HG02610 (cell line): ENCODE measurements at regions not wholly inside any gene's neighbourhood (a gene's known extent, or its start where the extent isn't known, plus 50 kb on each side); places are given as distances from the start of the nearest gene placed in this dataset.
"Not testable (repeated sequence)": the region's sequence is repeated elsewhere in the genome, so short reads cannot be mapped to it uniquely, and the experiment has no call there.

Experiments
- ATAC-seq: cut with Tn5 transposase; IDR thresholded peaks from one replicate; pipeline ENCODE4 v1.9.1; 2021; ENCODE audit warnings: mild to moderate bottlenecking, moderate library complexity; ENCODE audit not compliant: unreplicated experiment

DNA sequence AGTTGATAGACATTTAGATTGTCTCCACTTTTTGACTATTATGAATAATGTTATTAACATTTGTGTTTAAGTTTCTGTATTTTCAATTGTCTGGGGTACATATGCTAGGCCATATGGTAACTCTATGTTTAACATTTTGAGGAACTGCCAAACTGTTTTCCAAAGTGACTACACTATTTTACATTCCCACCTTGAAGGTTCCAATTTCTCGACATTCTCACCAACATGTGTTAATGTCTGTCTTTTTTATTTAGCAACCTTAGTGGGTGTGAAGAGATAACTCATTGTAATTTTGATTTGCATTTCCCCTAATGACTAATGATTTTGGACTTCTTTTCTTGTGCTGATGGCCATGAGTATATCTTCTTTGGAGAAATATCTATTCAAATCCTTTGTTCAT, 832.4 kb downstream of the DNAJB9 start:
- ATAC-seq, result no peak

DNA sequence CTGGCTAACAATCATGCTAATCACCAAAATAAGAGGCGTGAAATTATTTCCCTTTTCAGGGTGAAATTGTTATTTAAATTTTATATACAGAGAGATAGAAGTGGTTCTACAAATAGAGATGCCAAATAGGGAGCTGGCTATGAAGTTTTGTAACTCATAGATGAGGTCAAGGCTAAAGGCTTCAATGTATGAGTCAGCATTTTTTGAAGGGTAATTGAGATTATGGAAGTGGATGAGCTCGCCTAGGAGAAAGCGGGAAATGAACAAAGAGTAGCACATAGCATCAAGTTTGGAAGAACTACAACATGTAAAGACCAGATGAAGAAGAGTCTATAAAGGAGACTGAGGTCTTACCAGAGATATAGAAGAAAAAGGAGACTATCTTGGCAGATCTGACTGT, 838.1 kb downstream of the DNAJB9 start:
- no peak for ATAC-seq

DNA sequence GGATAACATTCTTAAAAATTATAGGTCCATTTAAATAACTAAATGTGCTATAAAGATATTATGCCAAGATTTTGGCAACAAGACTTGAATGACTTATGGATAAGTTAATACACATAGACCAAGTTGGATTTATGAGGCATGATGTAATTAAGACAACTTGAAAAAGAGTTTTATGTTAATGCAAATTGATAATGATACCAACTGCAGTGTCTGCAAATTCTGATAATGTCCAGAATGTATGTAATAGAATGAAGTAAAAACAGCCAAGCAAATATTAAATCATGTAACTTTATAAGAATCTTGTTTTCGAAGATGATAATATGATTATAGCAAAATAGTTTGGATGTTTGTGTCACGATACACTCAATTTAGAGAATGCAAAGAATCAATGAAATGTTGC, 868.3 kb downstream of the DNAJB9 start:
- no peak for ATAC-seq

DNA sequence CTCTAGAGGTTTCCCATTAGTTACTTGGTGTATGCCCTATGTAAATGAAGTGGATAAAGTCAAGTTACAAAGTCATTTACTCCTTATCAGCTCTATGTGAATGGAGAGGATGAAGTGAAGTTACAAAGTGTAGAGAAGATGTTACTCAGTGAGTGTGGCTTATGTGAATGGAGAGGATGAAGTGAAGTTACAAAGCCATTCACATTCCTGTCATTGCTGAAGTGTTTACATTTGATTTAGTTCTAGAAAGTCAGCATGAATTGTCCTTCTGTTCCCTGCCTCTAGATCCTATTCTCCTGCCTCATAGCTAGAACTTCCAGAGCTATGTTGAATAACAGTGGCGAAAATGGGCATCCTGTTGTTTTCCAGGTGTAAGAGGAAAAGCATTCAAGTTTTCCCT, 880.1 kb downstream of the DNAJB9 start:
- no peak for ATAC-seq

DNA sequence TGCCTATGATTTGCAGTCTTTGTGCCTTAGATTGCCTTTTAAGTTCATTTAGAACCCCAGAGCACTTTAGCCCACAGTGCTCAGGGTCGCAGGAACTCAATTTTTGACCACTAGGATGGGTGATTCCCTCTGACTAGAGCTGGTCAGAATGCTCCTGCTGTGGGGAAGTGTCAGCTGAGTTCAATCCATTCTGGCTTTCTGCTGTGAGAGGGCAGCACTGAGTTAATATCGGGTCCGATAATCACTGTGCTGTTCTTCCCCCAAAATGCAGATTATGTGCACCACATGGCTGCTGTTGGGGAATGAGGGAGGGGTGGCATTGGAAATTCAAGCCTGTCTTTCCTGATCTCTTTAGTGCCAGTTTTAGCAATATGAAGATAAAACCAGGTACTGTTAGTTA, 886.4 kb downstream of the DNAJB9 start:
- no peak for ATAC-seq

DNA sequence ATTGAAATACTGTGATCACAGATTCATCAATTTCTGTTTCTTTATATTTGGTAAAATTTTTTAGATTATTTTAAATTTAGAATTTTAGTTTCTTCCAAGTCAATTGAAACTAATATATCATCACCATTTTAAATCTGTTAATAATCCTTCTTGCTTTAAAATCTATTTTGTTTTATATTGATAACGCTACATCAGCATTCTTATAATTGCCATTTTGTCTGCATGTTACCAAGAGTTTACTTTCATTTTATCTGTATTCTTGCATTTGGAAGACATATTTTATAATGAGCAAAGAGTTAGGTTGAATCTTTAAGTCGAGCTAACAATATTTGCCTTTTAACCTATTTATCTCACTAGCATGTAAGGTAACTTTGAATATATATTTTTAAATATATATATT, 890.6 kb downstream of the DNAJB9 start:
- ATAC-seq, result no peak

DNA sequence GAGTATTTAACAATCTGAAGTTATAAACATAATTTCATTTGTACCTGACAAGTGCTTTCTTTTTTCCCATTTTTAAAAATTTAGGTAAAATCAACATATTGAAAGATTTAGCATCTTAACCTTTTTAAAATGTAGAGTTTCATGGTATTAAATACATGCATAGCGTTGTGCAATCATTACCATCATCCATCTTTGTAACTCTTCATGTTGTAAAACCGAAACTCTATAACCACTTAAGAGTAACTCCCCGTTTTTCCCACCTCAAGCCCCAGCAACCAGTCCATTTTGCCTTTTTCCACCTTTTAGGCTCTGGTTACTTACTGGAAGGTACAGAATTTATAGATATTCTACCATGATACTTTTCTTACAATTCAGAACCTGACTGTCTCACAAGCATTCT, 892.5 kb downstream of the DNAJB9 start:
- no peak for ATAC-seq

DNA sequence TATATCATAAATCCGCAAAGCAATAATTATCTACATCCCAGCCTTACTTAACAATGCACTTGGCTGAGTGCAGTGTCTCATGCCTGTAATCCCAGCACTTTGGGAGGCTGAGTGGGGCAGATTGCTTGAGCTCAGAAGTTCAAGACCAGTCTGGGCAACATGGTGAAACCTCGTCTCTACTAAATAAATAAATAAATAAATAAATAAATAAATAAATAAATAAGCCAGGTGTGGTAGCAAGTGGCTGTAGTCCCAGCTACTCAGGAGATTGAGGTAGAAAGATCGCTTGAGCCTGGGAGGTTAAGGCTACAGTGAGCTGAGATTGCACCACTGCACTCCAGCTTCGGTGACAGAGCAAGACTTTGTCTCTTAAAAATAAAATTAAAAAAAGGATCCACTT, 898.1 kb downstream of the DNAJB9 start:
- not testable (repeated sequence) for ATAC-seq

DNA sequence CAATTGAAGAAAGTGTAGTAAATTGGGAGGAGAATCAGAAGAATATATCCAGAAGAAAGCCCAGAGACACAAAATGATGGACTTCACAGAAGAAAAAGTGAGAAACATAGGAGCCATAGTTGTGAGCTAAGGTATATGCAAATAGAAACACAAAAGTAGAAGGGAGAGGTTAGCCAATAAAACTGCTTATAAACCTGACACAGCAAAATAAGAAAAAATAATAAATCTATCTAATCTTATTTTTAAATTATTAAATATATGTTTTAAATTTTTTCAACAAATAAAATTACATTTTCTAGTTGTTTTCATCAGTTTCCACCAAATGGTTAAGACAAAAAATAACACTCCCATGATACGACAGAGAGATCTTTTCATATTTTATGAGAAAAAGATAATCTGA, 903.5 kb downstream of the DNAJB9 start:
- no peak for ATAC-seq

DNA sequence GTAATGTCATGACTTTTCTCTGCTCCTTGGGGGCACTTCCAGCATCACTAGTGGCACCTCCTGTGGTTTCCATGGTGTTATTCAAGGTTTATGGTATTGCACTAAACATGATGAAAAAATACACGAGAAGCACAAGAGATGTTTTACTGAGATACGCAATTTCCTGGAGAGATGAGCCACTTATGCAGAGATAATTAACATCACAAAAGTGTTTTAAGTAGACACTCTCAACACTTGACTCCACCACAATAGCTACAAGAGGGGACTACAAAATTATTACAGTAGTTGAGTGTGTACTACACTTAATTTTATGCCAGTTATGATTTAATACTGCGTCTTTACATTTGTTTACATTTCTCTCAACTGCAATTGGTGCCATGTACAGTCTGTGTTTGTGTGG, 906.7 kb downstream of the DNAJB9 start:
- no peak for ATAC-seq

DNA sequence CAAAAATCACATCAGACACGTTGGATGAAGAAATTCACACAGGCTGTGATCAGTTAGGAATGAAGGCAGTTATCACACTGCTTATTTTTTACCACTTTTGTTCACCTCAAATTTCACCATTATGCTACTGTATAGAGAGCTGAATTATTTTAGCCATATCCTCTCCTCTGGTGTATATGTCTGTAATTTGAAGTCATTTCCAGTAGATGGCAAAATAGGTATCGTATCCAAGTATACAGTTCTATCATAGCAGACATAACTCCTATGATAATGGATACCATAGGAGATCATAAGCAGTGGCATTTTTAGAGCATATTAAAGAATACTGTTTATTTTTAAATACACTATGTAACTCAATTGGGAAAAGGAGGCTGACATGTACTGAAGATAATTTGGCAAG, 909.7 kb downstream of the DNAJB9 start:
- no peak for ATAC-seq

DNA sequence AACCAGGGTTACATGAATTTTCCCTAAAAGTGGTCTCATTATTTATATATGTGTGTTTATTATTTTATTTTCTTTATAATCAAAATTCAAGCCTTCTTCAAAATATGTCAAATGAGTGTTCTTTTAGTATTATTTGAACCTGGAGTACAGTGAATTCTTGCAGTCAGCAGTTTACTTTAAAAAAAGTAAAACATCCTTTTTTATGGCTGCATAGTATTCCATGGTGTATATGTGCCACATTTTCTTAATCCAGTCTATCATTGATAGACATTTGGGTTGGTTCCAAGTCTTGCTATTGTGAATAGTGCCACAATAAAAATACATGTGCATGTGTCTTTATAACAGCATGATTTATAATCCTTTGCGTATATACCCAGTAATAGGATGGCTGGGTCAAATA, 920.9 kb downstream of the DNAJB9 start:
- ATAC-seq, result not testable (repeated sequence)

DNA sequence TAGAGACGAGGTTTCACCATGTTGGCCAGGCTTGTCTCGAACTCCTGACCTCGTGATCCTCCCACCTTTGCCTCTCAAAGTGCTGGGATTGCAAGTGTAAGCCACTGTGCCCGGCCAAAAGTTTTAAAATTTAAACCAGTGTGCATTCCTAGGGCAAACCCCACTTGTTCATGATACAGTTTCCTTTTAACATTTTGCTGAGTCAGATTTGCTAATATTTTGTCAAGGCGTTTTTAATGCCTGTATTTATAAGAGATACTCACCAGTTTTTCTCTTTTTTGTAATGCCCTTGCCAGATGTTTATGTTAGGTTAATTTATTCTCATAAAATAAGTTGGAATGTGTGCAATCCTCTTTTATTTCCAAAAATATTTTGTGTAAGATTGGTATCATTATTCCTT, 927.4 kb downstream of the DNAJB9 start:
- ATAC-seq, result no peak

DNA sequence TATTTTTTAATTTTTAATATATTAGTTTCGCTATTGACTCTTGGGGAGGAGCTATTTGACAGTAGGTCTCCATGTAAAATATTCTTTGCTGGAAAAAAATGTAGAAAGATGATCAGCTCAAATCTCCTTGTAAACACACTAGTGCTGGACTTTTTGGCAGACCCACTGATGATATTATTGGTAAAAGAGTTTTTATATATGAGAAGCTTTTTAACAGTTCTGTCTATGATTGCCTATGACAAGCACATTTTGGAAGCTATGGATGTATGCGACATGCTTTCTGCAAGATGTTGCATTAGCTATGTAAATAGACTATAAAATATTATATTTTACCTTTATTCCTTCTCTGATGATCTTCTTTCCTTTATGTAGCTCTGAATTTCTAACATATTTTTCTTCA, 928.5 kb downstream of the DNAJB9 start:
- no peak for ATAC-seq

DNA sequence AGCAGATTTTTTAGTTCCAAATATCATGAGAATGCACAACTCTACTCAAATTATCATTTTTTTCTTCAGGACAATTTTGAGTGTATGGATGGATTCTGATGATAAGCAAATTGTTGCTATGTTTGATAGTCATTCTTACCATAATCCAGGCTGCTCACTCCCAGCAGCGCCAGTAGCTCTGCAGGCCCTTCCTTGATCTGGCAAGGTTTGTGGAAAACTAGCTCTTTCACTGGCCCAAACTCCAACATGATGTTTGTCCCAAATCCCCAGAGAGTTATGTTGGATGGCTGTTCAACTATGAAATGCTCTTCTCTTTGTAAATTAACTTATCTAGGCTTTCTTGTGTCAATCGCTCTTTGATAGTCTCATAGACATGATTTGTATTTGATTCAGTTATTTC, 933.7 kb downstream of the DNAJB9 start:
- no peak for ATAC-seq

DNA sequence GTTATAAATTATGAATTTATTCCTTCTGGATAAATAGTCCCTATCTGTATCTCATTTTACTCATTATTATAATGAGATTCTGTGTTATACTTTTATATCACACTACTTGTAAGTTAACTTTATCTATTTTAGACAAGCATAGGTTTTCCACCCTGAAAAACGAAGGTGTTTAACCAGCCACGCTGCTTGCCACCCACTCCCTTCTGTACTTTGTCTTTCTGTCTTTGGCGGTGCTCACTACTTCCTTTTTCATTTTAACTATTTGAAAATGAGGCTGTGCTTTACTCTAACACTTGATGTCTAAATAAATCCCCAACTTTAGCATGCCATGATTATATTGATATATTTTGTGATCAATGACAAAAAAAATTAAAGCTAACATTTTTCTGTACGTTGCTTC, 952.9 kb downstream of the DNAJB9 start:
- no peak for ATAC-seq

DNA sequence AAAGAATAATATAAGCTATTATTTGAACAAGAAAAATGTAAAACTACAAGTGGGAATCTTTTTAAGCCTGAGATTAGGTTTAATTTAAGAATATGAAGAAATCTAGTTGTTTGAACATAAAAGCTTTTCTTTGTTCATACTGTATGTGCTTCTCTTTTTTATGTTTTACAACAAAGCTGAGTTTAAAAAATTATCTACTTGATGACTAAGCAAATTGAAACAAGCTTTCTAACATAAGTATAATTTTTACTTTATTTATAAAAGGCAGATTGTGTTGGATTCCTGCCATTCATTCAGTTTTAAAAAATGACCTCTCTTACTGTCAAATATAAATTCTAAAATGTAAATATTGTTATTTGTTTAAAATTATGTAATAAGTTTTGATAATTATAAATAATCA, 958.2 kb downstream of the DNAJB9 start:
- ATAC-seq, result no peak

DNA sequence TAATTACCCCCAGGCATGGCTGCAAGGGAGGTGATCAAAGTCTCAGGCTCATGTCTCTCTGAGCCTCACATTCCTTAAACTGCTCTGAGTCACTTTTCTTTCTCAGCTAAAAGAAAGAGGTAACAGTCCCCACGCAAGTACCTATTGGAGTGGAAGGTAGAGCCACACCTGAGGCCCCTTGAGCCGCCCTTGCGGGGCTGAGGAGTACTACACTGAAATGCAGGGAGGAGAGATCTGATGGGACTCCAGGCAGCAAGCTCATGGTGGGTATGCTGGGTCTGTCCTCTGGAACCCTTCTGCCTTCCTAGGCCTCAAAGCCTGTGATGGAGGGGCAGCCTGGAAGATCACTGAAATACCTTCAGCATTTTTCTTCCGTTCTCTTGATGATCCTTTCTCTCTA, 960.0 kb downstream of the DNAJB9 start:
- ATAC-seq, result no peak

DNA sequence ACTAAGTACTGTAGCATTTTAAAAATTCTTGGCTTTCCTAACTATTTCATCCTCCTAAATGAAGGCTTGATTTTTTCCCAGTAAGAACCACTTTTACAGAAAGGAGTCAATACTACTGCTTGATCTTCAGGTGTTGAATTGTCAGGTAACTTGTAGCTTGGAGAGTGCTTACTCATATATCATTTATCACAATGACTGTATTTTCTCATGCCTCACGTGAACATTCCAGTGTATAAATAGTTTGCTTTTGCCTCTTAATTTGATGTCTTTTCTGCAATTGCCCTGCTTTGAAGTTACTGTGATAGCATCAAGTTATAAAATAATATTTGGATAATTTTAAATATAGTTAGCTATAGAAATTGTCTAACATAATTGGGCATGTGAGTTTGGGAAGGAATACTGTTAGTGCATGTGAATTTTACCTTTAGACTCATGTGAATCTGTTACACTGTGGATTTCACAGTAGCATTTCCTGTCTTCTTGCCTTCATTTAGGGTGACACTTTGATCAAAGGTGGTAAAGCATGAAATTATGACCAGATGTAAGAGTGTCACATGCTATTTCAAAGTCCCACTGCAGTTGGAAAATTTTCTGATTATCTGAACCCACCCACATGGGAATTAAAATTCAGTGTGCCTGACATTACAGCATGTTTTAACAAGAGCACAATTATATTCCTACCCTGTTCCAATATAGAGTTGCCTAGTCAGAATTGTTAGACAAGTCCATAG, 962.8 kb downstream of the DNAJB9 start:
- peak; percentile 80 for ATAC-seq

DNA sequence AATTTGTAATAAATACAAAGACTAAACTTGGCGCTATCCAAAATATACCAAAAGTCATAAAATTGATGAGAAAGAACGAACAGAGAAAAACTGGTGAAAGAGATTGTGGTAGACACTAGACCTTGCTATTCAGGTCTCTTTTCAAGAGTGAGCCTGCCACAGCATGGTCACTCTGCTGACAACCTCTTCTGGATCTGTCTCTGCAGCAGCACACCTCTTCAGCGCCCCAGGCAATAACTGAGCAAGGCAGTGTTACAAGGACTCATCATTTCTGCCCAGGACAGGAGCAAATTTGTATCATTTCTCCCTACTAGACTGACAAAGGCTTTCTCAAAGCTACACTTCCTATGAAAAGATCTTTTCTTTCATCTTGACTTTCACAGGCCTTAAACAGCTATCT, 976.0 kb downstream of the DNAJB9 start:
- ATAC-seq, result no peak

DNA sequence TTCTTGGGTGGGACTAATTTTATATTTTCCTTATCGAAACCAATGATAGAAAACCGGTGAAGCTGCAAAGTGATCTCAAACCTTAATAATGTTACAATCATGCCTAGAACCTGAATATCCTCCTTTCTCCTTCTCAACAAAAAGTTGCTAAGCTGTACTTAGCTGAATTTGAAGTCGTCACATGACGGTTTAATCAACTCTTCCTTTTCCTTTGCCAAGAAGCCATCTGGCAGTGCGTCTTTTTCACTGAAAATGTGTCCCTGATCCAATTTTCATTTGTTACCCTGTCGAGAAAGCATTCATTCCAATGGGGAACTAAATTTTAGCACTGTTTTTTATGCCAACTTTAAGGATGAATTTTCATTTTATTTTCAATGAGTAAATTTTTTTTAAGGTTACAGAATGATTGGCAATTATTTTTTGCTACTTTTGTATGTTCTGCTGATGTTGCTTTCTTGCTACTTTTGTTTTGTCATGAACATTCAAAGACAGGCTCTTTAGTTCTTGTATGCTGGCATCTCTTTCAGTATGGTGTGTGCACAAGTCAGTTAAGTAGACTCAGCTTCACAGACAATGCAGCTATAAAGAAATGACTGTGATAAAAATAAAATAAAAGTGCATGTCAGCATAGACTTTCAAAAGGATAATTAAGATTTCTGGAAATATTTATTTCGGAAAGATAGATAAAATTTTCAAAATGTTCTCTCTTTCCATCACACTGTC, 980.0 kb downstream of the DNAJB9 start:
- no peak for ATAC-seq

DNA sequence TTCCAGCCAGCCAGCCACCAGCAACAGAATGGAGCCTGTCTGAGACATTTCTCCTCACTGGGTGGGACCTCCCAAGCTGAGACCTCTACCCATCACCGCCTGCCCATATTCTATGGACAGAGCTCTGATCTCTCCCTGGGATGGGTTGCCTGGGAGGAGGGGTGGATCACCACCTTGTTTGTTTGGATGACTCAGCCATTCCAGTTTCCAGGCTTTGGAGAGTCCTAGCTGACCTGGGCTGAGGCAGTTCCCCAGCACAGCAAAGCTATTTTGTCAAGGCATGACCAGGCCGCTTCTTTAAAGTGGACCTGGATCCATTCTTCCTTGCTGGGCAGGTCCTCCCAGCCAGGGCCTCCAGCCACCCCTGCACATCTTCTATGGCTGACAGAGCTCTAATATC, 982.3 kb downstream of the DNAJB9 start:
- ATAC-seq, result no peak

DNA sequence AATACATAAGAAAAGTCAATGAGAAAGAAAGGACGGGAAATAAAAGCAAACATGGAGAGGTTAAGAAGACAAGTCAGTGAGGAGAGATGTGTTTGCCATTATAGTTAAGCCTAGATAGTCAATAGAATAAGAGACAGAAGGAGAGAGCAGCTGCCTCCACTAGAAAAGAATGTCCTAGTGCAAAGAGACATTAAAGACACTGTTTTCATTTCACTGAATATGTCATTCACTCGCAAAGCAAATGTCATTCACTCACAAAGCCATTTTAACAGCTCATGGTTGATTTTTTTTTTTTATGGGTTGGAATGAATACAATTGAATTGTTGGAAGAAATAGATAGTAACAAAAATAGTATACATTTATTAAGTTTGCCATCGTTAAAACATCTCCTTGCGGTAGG, 1007.6 kb downstream of the DNAJB9 start:
- no peak for ATAC-seq
